Ammon's horn (tissue), 1 donor: ENCODE measurements at regions not wholly inside any gene's neighbourhood (a gene's known extent, or its start where the extent isn't known, plus 50 kb on each side); places are given as distances from the start of the nearest gene placed in this dataset.
A peak's percentile ranks its signal among the peaks of the same experiment; 100 is the strongest.
"Not testable (repeated sequence)": the region's sequence is repeated elsewhere in the genome, so short reads cannot be mapped to it uniquely, and the experiment has no call there.

Experiments
- DNase-seq: peaks from one replicate; pipeline ENCODE4 v3.0.0-alpha.2; 2016; ENCODE audit warnings: low spot score

GRCh38 chrX:54615109-54615508 is 85.1 kb downstream of the GNL3L start:
- DNase-seq = no peak

GRCh38 chrX:54633641-54634040 is 103.6 kb downstream of the GNL3L start:
- DNase-seq = no peak

DNA sequence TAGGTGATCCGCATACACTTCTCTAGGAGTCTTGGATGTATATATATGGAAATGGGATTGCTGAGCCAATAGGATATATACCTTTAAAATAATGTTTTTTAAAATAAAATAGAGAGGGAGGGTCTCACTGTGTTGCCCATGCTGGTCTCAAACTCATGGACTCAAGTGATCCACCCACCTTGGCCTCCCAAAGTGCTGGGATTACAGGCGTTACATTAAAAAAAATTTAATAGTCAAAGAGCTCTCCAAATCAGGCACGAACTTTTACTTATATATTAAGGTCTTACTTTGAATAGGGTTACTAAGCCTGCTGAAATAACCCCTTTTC is 109.0 kb downstream of the GNL3L start:
- no peak for DNase-seq

DNA sequence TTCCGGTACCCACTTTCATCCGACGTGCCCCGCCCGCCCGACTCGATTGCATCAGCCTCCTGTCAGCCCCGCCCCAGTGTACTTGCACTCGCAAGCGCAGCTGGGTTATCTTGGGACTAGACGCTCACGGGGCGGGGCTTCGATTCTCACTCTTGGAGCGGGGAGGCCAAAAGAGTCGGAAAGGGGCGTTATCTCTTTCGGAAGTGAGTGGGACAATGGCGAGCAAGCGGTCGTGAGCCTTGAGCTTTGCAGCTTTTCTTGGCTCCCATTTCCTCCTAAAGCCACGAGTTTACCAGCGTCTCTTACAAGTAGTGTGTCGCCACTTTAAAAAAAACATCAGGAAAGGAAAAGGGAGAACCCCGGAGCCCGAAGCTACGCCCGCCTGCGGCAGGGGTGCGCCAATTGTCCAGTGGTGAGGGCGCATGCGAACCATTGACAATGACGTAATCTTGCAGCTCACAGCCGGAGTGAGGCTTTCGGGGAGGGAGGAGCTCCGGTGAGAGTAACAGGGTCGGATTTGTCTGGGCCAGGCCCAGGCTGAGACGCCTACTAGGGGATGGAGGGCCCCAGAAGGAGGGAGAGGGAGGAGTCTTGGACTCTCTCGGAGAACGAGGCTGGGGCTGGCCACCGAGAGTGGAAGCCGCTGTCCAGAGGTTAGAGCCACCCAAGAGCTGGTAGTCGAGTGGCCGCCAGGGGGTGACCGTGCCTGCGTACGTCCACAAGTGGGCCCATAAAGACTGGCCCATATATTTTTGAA is 109.5 kb downstream of the GNL3L start:
- peak; percentile 95 for DNase-seq

DNA sequence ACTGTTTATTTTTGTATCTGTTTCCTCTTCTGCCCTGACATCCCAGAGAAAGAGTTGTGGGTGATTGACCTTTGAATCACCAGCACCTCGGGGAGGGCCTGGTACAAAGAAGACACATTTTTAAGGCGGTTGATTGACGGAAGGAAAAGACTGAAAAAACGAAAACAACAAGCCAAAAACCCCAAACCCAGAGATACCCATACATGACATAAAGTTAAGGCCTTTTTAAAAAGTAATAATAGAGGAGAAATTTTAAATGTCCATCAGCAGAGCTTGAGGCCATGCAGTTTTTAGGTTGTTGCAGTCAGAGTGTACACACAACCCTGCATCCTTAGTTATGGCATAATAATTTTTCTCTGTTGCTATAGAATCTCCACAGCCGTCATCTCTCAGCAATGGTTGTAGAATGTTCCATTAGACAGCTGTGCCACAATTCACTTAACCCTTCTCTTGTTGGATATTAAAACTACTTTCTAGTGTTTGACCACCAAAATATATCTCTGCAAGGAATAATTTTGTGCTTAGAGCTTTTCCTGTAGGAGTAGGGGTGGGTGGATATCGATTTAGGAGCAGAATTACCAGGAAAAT is 110.2 kb downstream of the GNL3L start:
- DNase-seq = no peak

DNA sequence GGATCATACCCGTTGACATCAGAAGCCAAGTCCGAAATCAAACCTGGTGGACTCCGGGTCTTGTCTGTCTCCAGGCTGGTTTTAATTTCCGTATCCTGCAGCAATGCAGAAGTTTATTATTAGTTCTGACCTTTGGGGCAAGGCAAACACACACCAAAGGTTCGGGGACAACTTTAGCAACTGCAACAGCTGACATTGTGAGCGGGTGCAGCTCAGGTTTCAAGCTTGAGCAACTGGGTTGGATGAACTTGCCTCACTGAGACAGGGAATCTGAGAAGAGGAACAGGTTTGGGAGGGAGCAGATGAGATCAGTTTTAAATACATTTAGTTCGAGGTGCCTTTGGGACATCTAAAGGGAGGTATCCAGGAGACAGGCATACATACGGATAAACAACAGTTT is 110.7 kb downstream of the GNL3L start:
- DNase-seq = no peak

GRCh38 chrX:54641530-54641929 is 111.5 kb downstream of the GNL3L start:
- no peak for DNase-seq

DNA sequence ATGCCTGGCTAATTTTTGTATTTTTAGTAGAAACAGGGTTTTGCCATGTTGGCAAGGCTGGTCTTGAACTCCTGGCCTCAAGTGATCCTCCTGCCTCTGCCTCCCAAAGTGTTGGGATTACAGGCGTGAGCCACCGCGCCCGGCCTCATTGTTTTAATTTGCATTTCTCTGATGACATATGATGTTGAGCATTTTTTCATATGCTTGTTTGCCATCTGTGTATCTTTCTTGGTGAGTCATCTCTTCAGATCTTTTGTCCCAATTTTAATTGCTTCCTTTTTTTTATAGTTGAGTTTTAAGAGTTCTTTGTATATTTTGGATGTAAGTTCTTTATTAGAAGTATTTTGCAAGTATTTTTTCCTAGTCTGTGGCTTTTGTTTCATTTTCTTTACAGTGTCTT is 117.6 kb downstream of the GNL3L start:
- DNase-seq = not testable (repeated sequence)

- no peak for DNase-seq
Observed at GRCh38 chrX:54659547-54659946, 129.5 kb downstream of the GNL3L start.

DNA sequence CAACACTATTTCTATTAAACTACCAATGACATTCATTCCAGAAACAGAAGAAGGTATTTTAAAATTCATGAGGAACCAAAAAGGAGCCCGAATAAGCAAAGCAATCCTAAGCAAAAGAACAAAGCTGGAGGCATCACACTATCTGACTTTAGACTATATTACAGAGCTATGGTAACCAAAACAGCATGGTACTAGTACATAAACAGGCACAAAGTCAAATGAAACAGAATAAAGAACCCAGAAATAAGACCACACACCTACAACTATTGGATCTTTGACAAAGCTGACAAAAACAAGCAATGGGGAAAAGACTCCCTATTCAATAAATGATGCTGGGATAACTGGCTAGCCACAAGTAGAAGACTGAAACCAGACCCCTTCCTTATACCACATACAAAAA is 122.3 kb downstream of the ITIH6 start:
- DNase-seq = no peak

- no peak for DNase-seq
Observed at GRCh38 chrX:54695231-54695630, 102.8 kb downstream of the ITIH6 start.

DNA sequence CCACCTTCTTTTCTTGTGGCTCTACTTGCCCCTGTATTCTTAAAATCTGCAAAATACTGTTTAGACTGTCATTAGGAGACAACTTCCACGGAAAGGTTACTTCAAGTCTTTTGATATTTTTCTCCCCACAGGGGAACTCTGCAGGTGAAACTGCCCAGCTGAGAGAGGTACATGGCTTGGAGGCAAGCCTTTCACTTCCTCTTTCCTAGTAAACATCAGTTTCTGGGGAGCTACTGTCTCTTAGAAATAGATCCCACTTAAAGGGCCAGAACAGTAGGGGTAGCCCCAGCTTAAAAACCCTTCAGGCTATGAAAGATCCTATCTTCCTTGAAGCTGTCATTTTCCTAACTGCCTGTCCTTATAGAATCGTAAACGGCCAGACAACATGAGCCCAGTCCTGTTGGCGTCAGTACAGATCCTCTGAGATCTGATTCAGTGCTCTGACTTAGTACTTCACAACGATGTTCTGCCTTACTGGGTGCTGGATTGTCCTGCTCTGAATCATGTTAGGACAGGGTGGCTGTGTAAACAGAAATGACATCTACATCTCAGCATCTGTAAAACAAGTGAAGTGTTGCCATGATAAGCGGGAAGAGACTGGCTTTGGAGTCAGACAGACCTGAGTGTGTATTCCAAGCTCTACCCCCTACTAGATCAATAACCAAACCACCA is 102.1 kb downstream of the ITIH6 start:
- no peak for DNase-seq
